A673 (cell line): ENCODE measurements at regions not wholly inside any gene's neighbourhood (a gene's known extent, or its start where the extent isn't known, plus 50 kb on each side); places are given as distances from the start of the nearest gene placed in this dataset.

Experiments
- BruUV-seq: library from RNA; stranded (reverse); fragments of 400-500 nt; replicated peaks from 2 replicates; lab custom pipeline; 2021; lab: Mats Ljungman, UMichigan
- CTCF ChIA-PET: fragments of 300-600 bp; sonication (Branson Sonifier 250); formaldehyde crosslinking; loops from one replicate; lab custom pipeline; 2022; ENCODE audit warnings: antibody characterized with exemption; lab: Charles Lee
- POLR2A ChIA-PET: fragments of 300-600 bp; sonication (Branson Sonifier 250); formaldehyde crosslinking; loops from one replicate; lab custom pipeline; 2022; ENCODE audit warnings: antibody characterized with exemption; ENCODE audit not compliant: low non-redundant PET; lab: Charles Lee
- DNase-seq: peaks from one replicate; pipeline ENCODE4 v3.0.0-alpha.2; 2015; ENCODE audit warnings: low spot score
- H3K27ac ChIP-seq: fragments of 200-600 bp; sonication (generic); 2 replicates; pipeline ENCODE4 v1.5.1; 2016; ENCODE audit warnings: mixed run types, low read depth, mild to moderate bottlenecking, mixed read lengths, antibody characterized with exemption, low read length; ENCODE audit not compliant: poor library complexity, severe bottlenecking
- H3K27me3 ChIP-seq: fragments of 200-600 bp; sonication (generic); replicated peaks from 2 replicates; pipeline ENCODE4 v1.6.1; 2017; ENCODE audit warnings: mixed run types, low read depth, mild to moderate bottlenecking, mixed read lengths, antibody characterized with exemption, low read length; ENCODE audit not compliant: insufficient read depth, poor library complexity
- H3K36me3 ChIP-seq: fragments of 200-600 bp; sonication (generic); 2 replicates; pipeline ENCODE4 v1.6.1; 2016; ENCODE audit warnings: mixed run types, mild to moderate bottlenecking, mixed read lengths, antibody characterized with exemption, low read length; ENCODE audit not compliant: insufficient read depth, poor library complexity, severe bottlenecking
- H3K4me1 ChIP-seq: fragments of 200-600 bp; sonication (generic); 2 replicates; pipeline ENCODE4 v1.6.1; 2017; ENCODE audit warnings: mixed run types, mild to moderate bottlenecking, mixed read lengths, antibody characterized with exemption, low read length; ENCODE audit not compliant: insufficient read depth, poor library complexity, severe bottlenecking
- H3K4me3 ChIP-seq: fragments of 200-600 bp; sonication (generic); 2 replicates; pipeline ENCODE4 v1.5.1; 2016; ENCODE audit warnings: low read depth, mixed run types, mild to moderate bottlenecking, mixed read lengths, low read length; ENCODE audit not compliant: poor library complexity, severe bottlenecking
- H3K9me3 ChIP-seq: fragments of 200-600 bp; sonication (generic); 2 replicates; pipeline ENCODE4 v1.6.1; 2016; ENCODE audit warnings: mixed run types, low read depth, mild to moderate bottlenecking, mixed read lengths, antibody characterized with exemption, low read length; ENCODE audit not compliant: poor library complexity, severe bottlenecking
- EZH2 ChIP-seq: fragments of 200-600 bp; sonication (generic); IDR thresholded peaks from 2 replicates; pipeline ENCODE4 v1.6.1; 2017; ENCODE audit warnings: borderline replicate concordance, low read depth, mild to moderate bottlenecking, mixed read lengths, antibody characterized with exemption, low read length; ENCODE audit not compliant: poor library complexity, severe bottlenecking
- intact Hi-C: fragments of 100-400 bp; cut with micrococcal nuclease; formaldehyde crosslinking; loops from one replicate; pipeline ENCODE4 v1.10.0; 2022; ENCODE audit not compliant: unreplicated experiment
- TF ChIP-seq, protein P1 (sequence below): fragments of 300-800, 200-600 bp; sonication (generic); conservative IDR thresholded peaks from 2 replicates; pipeline ENCODE4 v1.5.1; 2017; ENCODE audit warnings: low read depth, mild to moderate bottlenecking, antibody characterized with exemption, low read length, moderate library complexity, mixed read lengths

GRCh38 chr7:113742377-113742776, 176.4 kb downstream of the PPP1R3A start:
- H3K9me3 ChIP-seq = no peaks in the 10 kb centered on the region
- no peaks in the 10 kb centered on the region for H3K27me3 ChIP-seq
- H3K36me3 ChIP-seq = no peaks in the 10 kb centered on the region
- POLR2A ChIA-PET = no interaction called here
- CTCF ChIA-PET = no interaction called here
- intact Hi-C loops = no loop called here
- no TSS peak for BruUV-seq
- no peak for DNase-seq
- TF ChIP-seq, protein P1, sequence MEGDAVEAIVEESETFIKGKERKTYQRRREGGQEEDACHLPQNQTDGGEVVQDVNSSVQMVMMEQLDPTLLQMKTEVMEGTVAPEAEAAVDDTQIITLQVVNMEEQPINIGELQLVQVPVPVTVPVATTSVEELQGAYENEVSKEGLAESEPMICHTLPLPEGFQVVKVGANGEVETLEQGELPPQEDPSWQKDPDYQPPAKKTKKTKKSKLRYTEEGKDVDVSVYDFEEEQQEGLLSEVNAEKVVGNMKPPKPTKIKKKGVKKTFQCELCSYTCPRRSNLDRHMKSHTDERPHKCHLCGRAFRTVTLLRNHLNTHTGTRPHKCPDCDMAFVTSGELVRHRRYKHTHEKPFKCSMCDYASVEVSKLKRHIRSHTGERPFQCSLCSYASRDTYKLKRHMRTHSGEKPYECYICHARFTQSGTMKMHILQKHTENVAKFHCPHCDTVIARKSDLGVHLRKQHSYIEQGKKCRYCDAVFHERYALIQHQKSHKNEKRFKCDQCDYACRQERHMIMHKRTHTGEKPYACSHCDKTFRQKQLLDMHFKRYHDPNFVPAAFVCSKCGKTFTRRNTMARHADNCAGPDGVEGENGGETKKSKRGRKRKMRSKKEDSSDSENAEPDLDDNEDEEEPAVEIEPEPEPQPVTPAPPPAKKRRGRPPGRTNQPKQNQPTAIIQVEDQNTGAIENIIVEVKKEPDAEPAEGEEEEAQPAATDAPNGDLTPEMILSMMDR = no peak
- TF ChIP-seq EZH2 = no peak
- H3K4me1 ChIP-seq = no peaks in the 10 kb centered on the region
- no peak overlapping the region for H3K27ac ChIP-seq
- no peak overlapping the region for H3K4me3 ChIP-seq

DNA sequence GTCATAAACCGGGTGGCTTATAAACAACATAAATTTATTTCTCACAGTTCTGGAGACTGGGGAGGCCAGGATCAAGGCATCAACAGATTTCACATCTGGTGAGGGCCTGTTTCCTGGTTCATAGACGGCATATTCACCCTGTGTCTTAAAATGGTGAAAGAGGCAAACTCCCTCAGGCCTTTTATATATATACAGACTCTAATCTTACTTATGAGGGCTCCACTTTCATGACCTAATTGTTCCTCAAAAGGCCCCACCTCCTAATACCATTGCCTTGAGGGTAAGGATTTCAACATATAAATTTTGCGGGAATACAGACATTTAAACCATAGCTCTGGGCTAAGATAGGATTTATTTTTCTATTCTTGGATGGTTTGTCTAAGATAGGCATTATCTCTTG, 187.2 kb downstream of the PPP1R3A start:
- intact Hi-C loops = no loop called here
- Histone ChIP-seq H3K27me3 (no peaks in the 10 kb centered on the region), H3K36me3 (no peaks in the 10 kb centered on the region), H3K4me1 (no peaks in the 10 kb centered on the region), H3K9me3 (no peaks in the 10 kb centered on the region), H3K27ac (no peak overlapping the region), H3K4me3 (no peak overlapping the region)
- TF ChIP-seq, protein P1 = no peak
- TF ChIP-seq EZH2 = no peak
- BruUV-seq = no TSS peak
- no peak for DNase-seq
- CTCF ChIA-PET = no interaction called here
- POLR2A ChIA-PET = no interaction called here

GRCh38 chr7:113730309-113730955, 188.4 kb downstream of the PPP1R3A start:
- no peaks in the 10 kb centered on the region for H3K9me3 ChIP-seq
- ChIA-PET POLR2A (no interaction called here), CTCF (no interaction called here)
- TF ChIP-seq, protein P1 = no peak
- no peak for TF ChIP-seq EZH2
- no peak for DNase-seq
- BruUV-seq = no TSS peak
- intact Hi-C loops = no loop called here
- no peaks in the 10 kb centered on the region for H3K27me3 ChIP-seq
- H3K4me1 ChIP-seq = no peaks in the 10 kb centered on the region
- no peak overlapping the region for H3K27ac ChIP-seq
- no peak overlapping the region for H3K4me3 ChIP-seq
- H3K36me3 ChIP-seq = no peaks in the 10 kb centered on the region
